GM18505 (cell line): ENCODE measurements at regions not wholly inside any gene's neighbourhood (a gene's known extent, or its start where the extent isn't known, plus 50 kb on each side); places are given as distances from the start of the nearest gene placed in this dataset.

ENCODE experiments used
- ATAC-seq: cut with Tn5 transposase; IDR thresholded peaks from one replicate; pipeline ENCODE4 v1.9.1; 2021; ENCODE audit not compliant: unreplicated experiment
- POLR2A ChIP-seq: IDR thresholded peaks from 4 replicates; pipeline ENCODE4 v1.6.1; 2011; ENCODE audit warnings: borderline replicate concordance; ENCODE audit not compliant: insufficient read depth, insufficient read length; ENCODE audit errors: extremely low read depth

GRCh38 chr10:81009296-81009695 lies 471.6 kb downstream of the SH2D4B start:
- ATAC-seq: no peak
- no peak for TF ChIP-seq POLR2A

- ATAC-seq: no peak
- no peak for TF ChIP-seq POLR2A
Measured at GRCh38 chr10:81013771-81014170, 476.1 kb downstream of the SH2D4B start.

- TF ChIP-seq POLR2A: no peak
- peak; percentile 89 for ATAC-seq
Measured at GRCh38 chr10:81019029-81019890, 481.6 kb downstream of the SH2D4B start.

- ATAC-seq: no peak
- no peak for TF ChIP-seq POLR2A
Measured at GRCh38 chr10:81021428-81022129, 483.9 kb downstream of the SH2D4B start.

GRCh38 chr10:81026591-81026990 lies 488.9 kb downstream of the SH2D4B start:
- TF ChIP-seq POLR2A: no peak
- ATAC-seq: no peak

GRCh38 chr10:81027223-81027622 lies 489.5 kb downstream of the SH2D4B start:
- TF ChIP-seq POLR2A: no peak
- no peak for ATAC-seq

- no peak for TF ChIP-seq POLR2A
- no peak for ATAC-seq
Measured at GRCh38 chr10:81027706-81028105, 490.0 kb downstream of the SH2D4B start.

- peak; percentile 70 for ATAC-seq
- TF ChIP-seq POLR2A: no peak
Measured at GRCh38 chr10:81031774-81032173, 494.1 kb downstream of the SH2D4B start.

GRCh38 chr10:81034383-81034782 lies 496.7 kb downstream of the SH2D4B start:
- no peak for ATAC-seq

GRCh38 chr10:81036257-81036656 lies 498.6 kb downstream of the SH2D4B start:
- TF ChIP-seq POLR2A: no peak
- peak; percentile 76 for ATAC-seq

More at GRCh38 chr10:81034383-81034782, 496.7 kb downstream of the SH2D4B start:
- TF ChIP-seq POLR2A: no peak

GRCh38 chr10:81040031-81040430 lies 502.3 kb downstream of the SH2D4B start:
- ATAC-seq: no peak
- no peak for TF ChIP-seq POLR2A

GRCh38 chr10:81040940-81041339 lies 503.2 kb downstream of the SH2D4B start:
- ATAC-seq: no peak
- no peak for TF ChIP-seq POLR2A

- ATAC-seq: no peak
- no peak for TF ChIP-seq POLR2A
Measured at GRCh38 chr10:81042647-81043046, 504.9 kb downstream of the SH2D4B start.

GRCh38 chr10:81065474-81065873 lies 527.8 kb downstream of the SH2D4B start:
- no peak for ATAC-seq
- TF ChIP-seq POLR2A: no peak
